ENCODE measurements at regions not wholly inside any gene's neighbourhood (a gene's known extent, or its start where the extent isn't known, plus 50 kb on each side); places are given as distances from the start of the nearest gene placed in this dataset.

- no peak for DNase-seq
- WGBS (ENCODE audit: low lambda C conversion rate): 11% methylated on average over 5 of the region's 5 CpGs
- H3K4me2 ChIP-seq: no peak overlapping the region
- no peak overlapping the region for H2AFZ ChIP-seq (ENCODE audit: low read depth)
- ChIA-PET CTCF (interaction anchor here (1.7 kb wide), 1 partner anchor 759 kb away, joined by 6 read pairs; no protein-coding TSS in a partner anchor), POLR2A (no interaction called here)
- H3K36me3 ChIP-seq (replicated peaks in 1 of 2; ENCODE audit: control insufficient read depth in 1 of 2, insufficient read depth in 2 of 2, low read length in 1 of 2): no peaks in the 10 kb centered on the region
- no peaks in the 10 kb centered on the region for H3F3A ChIP-seq (replicated peaks; ENCODE audit: insufficient read depth)
- H4K20me1 ChIP-seq (ENCODE audit: insufficient read depth): no peaks in the 10 kb centered on the region
- H3K9me3 ChIP-seq: no peaks in the 10 kb centered on the region
- no peaks in the 10 kb centered on the region; a peak in 1 of 4 replicates for H3K4me1 ChIP-seq (ENCODE audit: control insufficient read depth in 1 of 2, insufficient read depth in 2 of 2, low read depth in 1 of 2, low read length in 1 of 2)
- no peaks in the 10 kb centered on the region for H3K79me2 ChIP-seq (ENCODE audit: insufficient read depth)
- no peak overlapping the region for H3K27ac ChIP-seq (ENCODE audit: low read depth in 2 of 2, low read length in 1 of 2)
- no peaks in the 10 kb centered on the region for H3K27me3 ChIP-seq (ENCODE audit: insufficient read depth)
- TF ChIP-seq FOXJ3 (CRISPR knock-in tag; IDR thresholded peaks at IDR 0.05) (no peak), RFX5 (IDR thresholded peaks at IDR 0.05; ENCODE audit: low read length) (no peak), USF1 (IDR thresholded peaks at IDR 0.05; ENCODE audit: borderline replicate concordance, low read depth) (no peak), YY1 (IDR thresholded peaks at IDR 0.05; ENCODE audit: low read depth) (no peak), IRF3 (IDR thresholded peaks at IDR 0.05; ENCODE audit: low read depth, low read length) (no peak), JUND (IDR thresholded peaks at IDR 0.05) (no peak), FOXM1 (IDR thresholded peaks at IDR 0.05; ENCODE audit: low read depth) (no peak), RXRA (IDR thresholded peaks at IDR 0.05; ENCODE audit: borderline replicate concordance, low read depth) (no peak), NRF1 (IDR thresholded peaks at IDR 0.05; ENCODE audit: low read depth, low read length) (no peak), REST (IDR thresholded peaks at IDR 0.05; ENCODE audit: low read depth, low read length) (no peak), PBX3 (IDR thresholded peaks at IDR 0.05) (no peak), EZH2phosphoT487 (IDR thresholded peaks at IDR 0.05; ENCODE audit: borderline replicate concordance, low read depth) (no peak), TAF1 (IDR thresholded peaks at IDR 0.05; ENCODE audit: borderline replicate concordance, low read depth, low read length) (no peak), POLR2AphosphoS5 (IDR thresholded peaks at IDR 0.05; ENCODE audit: low read depth, low read length) (no peak), EP300 (IDR thresholded peaks at IDR 0.05; ENCODE audit: borderline replicate concordance in 1 of 2, low read depth in 1 of 2, low read length in 1 of 2) (no peak), GABPA (IDR thresholded peaks at IDR 0.05; ENCODE audit: low read depth) (no peak), SIN3A (IDR thresholded peaks at IDR 0.05; ENCODE audit: borderline replicate concordance, low read depth, low read length) (no peak), TCF12 (IDR thresholded peaks at IDR 0.05) (no peak), MXI1 (IDR thresholded peaks at IDR 0.05; ENCODE audit: low read depth, low read length) (no peak)
- H3K9me2 ChIP-seq: no peaks in the 10 kb centered on the region
- H3K4me3 ChIP-seq (ENCODE audit: low read depth in 2 of 2, low read length in 1 of 2): no peak overlapping the region
- no peak overlapping the region for H3K9ac ChIP-seq
Measured at GRCh38 chr21:35504951-35505466, 455.9 kb upstream of the RUNX1 start.

Measured in SK-N-SH (cell line).